ENCODE measurements at regions not wholly inside any gene's neighbourhood (a gene's known extent, or its start where the extent isn't known, plus 50 kb on each side); places are given as distances from the start of the nearest gene placed in this dataset.

GRCh38 chr3:187969581-187969950 is 184.4 kb upstream of the LPP start:
- Histone ChIP-seq H3K36me3 (no peaks in the 10 kb centered on the region), H3K9me3 (ENCODE audit: severe bottlenecking) (no peaks in the 10 kb centered on the region), H3K27me3 (ENCODE audit: insufficient read depth, low read depth, severe bottlenecking) (no peaks in the 10 kb centered on the region), H3K27ac (no peak overlapping the region), H3K4me3 (ENCODE audit: low read depth, low read length) (no peak overlapping the region)
- no peak for DNase-seq
- TF ChIP-seq, protein P1, sequence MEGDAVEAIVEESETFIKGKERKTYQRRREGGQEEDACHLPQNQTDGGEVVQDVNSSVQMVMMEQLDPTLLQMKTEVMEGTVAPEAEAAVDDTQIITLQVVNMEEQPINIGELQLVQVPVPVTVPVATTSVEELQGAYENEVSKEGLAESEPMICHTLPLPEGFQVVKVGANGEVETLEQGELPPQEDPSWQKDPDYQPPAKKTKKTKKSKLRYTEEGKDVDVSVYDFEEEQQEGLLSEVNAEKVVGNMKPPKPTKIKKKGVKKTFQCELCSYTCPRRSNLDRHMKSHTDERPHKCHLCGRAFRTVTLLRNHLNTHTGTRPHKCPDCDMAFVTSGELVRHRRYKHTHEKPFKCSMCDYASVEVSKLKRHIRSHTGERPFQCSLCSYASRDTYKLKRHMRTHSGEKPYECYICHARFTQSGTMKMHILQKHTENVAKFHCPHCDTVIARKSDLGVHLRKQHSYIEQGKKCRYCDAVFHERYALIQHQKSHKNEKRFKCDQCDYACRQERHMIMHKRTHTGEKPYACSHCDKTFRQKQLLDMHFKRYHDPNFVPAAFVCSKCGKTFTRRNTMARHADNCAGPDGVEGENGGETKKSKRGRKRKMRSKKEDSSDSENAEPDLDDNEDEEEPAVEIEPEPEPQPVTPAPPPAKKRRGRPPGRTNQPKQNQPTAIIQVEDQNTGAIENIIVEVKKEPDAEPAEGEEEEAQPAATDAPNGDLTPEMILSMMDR (IDR thresholded peaks at IDR 0.05; ENCODE audit: low read depth, low read length) = no peak

DNA sequence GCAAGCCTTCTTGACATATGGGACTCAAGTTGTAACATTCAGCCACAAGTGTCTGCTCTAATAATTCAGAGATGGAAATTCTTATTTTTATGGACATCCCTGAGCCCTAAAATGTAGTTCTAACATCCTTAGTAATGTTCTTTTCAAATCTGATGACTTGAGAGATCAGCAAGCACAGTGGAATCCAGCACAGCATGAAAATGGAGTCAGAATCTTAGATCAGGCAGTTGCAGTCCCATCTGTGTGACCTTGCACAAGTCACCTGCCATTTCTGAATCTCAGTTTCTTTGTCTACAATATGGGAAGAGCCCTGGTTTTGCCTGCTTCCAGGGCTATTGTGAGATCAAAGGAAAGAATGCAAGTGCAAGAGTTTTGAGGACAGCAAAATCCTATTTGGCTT is 183.9 kb upstream of the LPP start:
- H3K9me3 ChIP-seq (ENCODE audit: severe bottlenecking) = no peaks in the 10 kb centered on the region
- DNase-seq = no peak
- H3K27ac ChIP-seq = no peak overlapping the region

DNA sequence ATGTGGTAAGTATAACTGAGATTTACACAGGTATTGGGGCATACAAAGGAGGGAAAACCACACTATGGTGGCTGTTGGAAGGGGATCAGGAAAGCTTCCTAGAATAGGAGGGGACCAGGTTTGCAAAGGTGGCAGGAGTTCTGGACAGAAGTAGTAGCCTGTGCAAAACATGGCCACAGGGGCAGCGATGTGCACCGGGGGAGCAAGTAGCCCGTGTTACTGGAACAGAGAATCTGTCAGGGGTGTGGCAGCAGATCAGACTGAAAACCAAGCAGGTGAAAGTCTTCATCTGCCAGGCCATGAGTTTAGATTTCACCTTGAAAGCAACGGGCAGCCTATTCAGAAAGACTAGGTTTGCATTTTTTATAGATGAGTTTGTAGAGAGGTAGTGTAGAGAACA is 182.3 kb upstream of the LPP start:
- H3K4me3 ChIP-seq (ENCODE audit: low read depth, low read length) = no peak overlapping the region

More for the DNA sequence above, 183.9 kb upstream of the LPP start:
- TF ChIP-seq, protein P1 (IDR thresholded peaks at IDR 0.05; ENCODE audit: low read depth, low read length) = no peak
- Histone ChIP-seq H3K4me3 (ENCODE audit: low read depth, low read length) (no peak overlapping the region), H3K27me3 (ENCODE audit: insufficient read depth, low read depth, severe bottlenecking) (no peaks in the 10 kb centered on the region), H3K36me3 (no peaks in the 10 kb centered on the region)

DNA sequence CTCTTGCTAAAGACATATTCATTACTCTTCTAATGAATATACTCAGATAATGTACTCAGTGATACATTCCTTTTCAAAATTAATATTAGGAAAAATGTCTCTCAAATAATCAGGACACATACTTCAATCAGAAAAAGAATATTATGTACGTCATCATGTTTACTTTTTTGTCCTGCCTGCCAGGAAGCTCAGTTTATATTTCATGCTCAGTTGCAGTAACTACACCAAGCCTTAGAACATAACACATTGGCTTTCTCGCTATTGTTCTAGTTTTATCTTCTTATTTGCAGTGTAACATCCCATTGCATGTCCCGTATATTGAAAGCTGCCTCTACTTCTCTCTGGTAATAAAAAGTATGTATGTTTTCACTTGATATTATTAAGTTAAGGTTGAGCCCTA is 181.5 kb upstream of the LPP start:
- DNase-seq = no peak
- H3K4me3 ChIP-seq (ENCODE audit: low read depth, low read length) = no peak overlapping the region
- H3K36me3 ChIP-seq = no peaks in the 10 kb centered on the region
- H3K9me3 ChIP-seq (ENCODE audit: severe bottlenecking) = no peaks in the 10 kb centered on the region
- TF ChIP-seq, protein P1 (IDR thresholded peaks at IDR 0.05; ENCODE audit: low read depth, low read length) = no peak
- no peak overlapping the region for H3K27ac ChIP-seq
- no peaks in the 10 kb centered on the region for H3K27me3 ChIP-seq (ENCODE audit: insufficient read depth, low read depth, severe bottlenecking)

More for the DNA sequence above, 182.3 kb upstream of the LPP start:
- H3K27ac ChIP-seq = no peak overlapping the region
- H3K36me3 ChIP-seq = no peaks in the 10 kb centered on the region
- no peaks in the 10 kb centered on the region for H3K9me3 ChIP-seq (ENCODE audit: severe bottlenecking)
- H3K27me3 ChIP-seq (ENCODE audit: insufficient read depth, low read depth, severe bottlenecking) = no peaks in the 10 kb centered on the region
- TF ChIP-seq, protein P1 (IDR thresholded peaks at IDR 0.05; ENCODE audit: low read depth, low read length) = no peak
- no peak for DNase-seq

DNA sequence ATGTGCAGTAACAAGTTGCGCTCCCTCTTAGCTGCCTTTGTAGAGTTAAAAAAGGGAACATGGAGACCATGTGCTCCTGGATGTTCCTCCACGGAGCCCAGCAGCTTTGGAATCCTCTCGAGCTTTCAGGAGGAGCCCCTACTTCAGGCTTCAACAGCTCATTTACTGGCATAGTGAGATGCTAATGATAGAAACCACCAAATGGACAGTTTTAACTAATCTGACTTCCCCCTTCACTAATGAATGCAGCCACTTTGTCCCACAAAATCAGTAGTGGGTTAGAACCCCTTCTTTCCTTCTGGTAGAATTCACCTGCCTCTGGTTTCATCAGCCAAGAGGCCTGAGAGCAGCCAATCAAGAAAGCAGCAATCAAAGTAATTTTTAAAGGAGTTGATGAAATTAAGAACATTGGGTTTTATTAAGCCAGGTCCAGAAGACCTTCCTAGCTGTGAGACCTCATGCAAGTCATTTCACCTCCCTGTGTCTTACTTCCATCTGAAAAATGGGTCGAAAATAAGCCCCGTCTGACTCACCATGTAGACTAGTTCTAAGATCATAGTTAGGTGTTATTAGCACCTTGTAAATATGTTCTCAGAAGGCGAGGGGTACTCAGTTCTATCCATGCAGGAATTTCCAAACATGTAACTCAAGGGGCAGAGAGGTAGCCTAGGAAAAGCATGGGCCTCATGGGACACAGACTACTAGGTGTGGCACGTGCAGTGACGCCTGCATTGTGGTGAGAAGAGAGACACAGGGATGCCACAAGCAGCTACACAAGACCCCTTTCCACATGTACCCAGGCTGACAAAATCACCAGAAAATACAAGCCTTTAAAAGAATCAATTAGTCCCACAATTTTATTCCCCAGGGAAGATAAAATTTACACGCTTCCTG is 179.7 kb upstream of the LPP start:
- DNase-seq = no peak
- no peak overlapping the region for H3K4me3 ChIP-seq (ENCODE audit: low read depth, low read length)
- no peak overlapping the region for H3K27ac ChIP-seq
- TF ChIP-seq, protein P1 (IDR thresholded peaks at IDR 0.05; ENCODE audit: low read depth, low read length) = no peak
- H3K36me3 ChIP-seq = no peaks in the 10 kb centered on the region
- H3K9me3 ChIP-seq (ENCODE audit: severe bottlenecking) = no peaks in the 10 kb centered on the region
- no peaks in the 10 kb centered on the region for H3K27me3 ChIP-seq (ENCODE audit: insufficient read depth, low read depth, severe bottlenecking)

All from WERI-Rb-1 (cell line).